ENCODE measurements at regions not wholly inside any gene's neighbourhood (a gene's known extent, or its start where the extent isn't known, plus 50 kb on each side); places are given as distances from the start of the nearest gene placed in this dataset.

DNA sequence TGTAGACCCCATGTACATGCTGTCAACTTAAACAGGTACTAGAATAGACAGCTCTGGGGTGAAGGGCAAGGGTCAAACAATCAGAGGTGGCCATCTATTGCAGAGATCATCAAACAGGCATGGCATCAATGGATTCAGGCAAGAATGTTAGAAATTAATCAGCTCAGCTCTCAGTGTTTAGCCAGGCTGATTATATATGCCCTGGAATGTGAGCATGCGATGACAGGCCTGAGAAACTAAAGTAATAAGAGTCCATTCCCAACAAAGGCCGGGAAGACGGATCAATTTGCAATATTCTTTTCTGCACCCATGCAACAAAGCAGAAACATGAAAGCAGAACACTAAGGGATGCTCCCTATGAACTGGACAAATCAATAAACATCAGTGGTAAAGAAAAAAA lies 380.5 kb upstream of the SPRED2 start:
- Histone ChIP-seq H3K36me3 (ENCODE audit: low read depth) (no peaks in the 10 kb centered on the region), H3K4me1 (ENCODE audit: insufficient read depth, poor library complexity, severe bottlenecking) (no peaks in the 10 kb centered on the region), H3K9me3 (ENCODE audit: severe bottlenecking) (peaks cover under 1% of the 10 kb centered on the region), H3K27me3 (ENCODE audit: insufficient read depth, poor library complexity, severe bottlenecking) (no peaks in the 10 kb centered on the region), H3K27ac (ENCODE audit: poor library complexity, severe bottlenecking) (no peak overlapping the region), H3K4me3 (ENCODE audit: severe bottlenecking) (no peak overlapping the region)
- DNase-seq (ENCODE audit: low spot score) (no peak), ATAC-seq (ENCODE audit: low read depth) (no peak)
- TF ChIP-seq CTCF (IDR thresholded peaks at IDR 0.05; ENCODE audit: poor library complexity, severe bottlenecking) = no peak

- H3K36me3 ChIP-seq (ENCODE audit: low read depth) = no peaks in the 10 kb centered on the region
Measured at GRCh38 chr2:65807942-65808341, 375.5 kb upstream of the SPRED2 start.

GRCh38 chr2:65804777-65805176 lies 372.4 kb upstream of the SPRED2 start:
- H3K27ac ChIP-seq (ENCODE audit: poor library complexity, severe bottlenecking) = no peak overlapping the region
- no peaks in the 10 kb centered on the region for H3K36me3 ChIP-seq (ENCODE audit: low read depth)
- no peak for DNase-seq (ENCODE audit: low spot score)
- no peak for ATAC-seq (ENCODE audit: low read depth)
- TF ChIP-seq CTCF (IDR thresholded peaks at IDR 0.05; ENCODE audit: poor library complexity, severe bottlenecking) = no peak
- H3K4me3 ChIP-seq (ENCODE audit: severe bottlenecking) = no peak overlapping the region
- H3K27me3 ChIP-seq (ENCODE audit: insufficient read depth, poor library complexity, severe bottlenecking) = no peaks in the 10 kb centered on the region
- H3K4me1 ChIP-seq (ENCODE audit: insufficient read depth, poor library complexity, severe bottlenecking) = no peaks in the 10 kb centered on the region
- H3K9me3 ChIP-seq (ENCODE audit: severe bottlenecking) = peaks cover 2% of the 10 kb centered on the region

More at GRCh38 chr2:65807942-65808341, 375.5 kb upstream of the SPRED2 start:
- no peak for DNase-seq (ENCODE audit: low spot score)
- ATAC-seq (ENCODE audit: low read depth) = no peak
- Histone ChIP-seq H3K27me3 (ENCODE audit: insufficient read depth, poor library complexity, severe bottlenecking) (no peaks in the 10 kb centered on the region), H3K4me1 (ENCODE audit: insufficient read depth, poor library complexity, severe bottlenecking) (no peaks in the 10 kb centered on the region), H3K27ac (ENCODE audit: poor library complexity, severe bottlenecking) (no peak overlapping the region), H3K9me3 (ENCODE audit: severe bottlenecking) (peaks cover 2% of the 10 kb centered on the region), H3K4me3 (ENCODE audit: severe bottlenecking) (no peak overlapping the region)
- TF ChIP-seq CTCF (IDR thresholded peaks at IDR 0.05; ENCODE audit: poor library complexity, severe bottlenecking) = no peak

GRCh38 chr2:65802298-65802942 lies 370.0 kb upstream of the SPRED2 start:
- DNase-seq (ENCODE audit: low spot score) = no peak
- no peaks in the 10 kb centered on the region for H3K36me3 ChIP-seq (ENCODE audit: low read depth)
- no peaks in the 10 kb centered on the region for H3K27me3 ChIP-seq (ENCODE audit: insufficient read depth, poor library complexity, severe bottlenecking)
- H3K9me3 ChIP-seq (ENCODE audit: severe bottlenecking) = no peaks in the 10 kb centered on the region
- no peaks in the 10 kb centered on the region for H3K4me1 ChIP-seq (ENCODE audit: insufficient read depth, poor library complexity, severe bottlenecking)
- no peak for TF ChIP-seq CTCF (IDR thresholded peaks at IDR 0.05; ENCODE audit: poor library complexity, severe bottlenecking)
- ATAC-seq (ENCODE audit: low read depth) = no peak
- H3K27ac ChIP-seq (ENCODE audit: poor library complexity, severe bottlenecking) = no peak overlapping the region
- no peak overlapping the region for H3K4me3 ChIP-seq (ENCODE audit: severe bottlenecking)

- ATAC-seq (ENCODE audit: low read depth) = no peak
- Histone ChIP-seq H3K4me1 (ENCODE audit: insufficient read depth, poor library complexity, severe bottlenecking) (no peaks in the 10 kb centered on the region), H3K36me3 (ENCODE audit: low read depth) (no peaks in the 10 kb centered on the region), H3K27me3 (ENCODE audit: insufficient read depth, poor library complexity, severe bottlenecking) (no peaks in the 10 kb centered on the region), H3K9me3 (ENCODE audit: severe bottlenecking) (no peaks in the 10 kb centered on the region), H3K27ac (ENCODE audit: poor library complexity, severe bottlenecking) (no peak overlapping the region), H3K4me3 (ENCODE audit: severe bottlenecking) (no peak overlapping the region)
- DNase-seq (ENCODE audit: low spot score) = no peak
- TF ChIP-seq CTCF (IDR thresholded peaks at IDR 0.05; ENCODE audit: poor library complexity, severe bottlenecking) = peak; percentile 34
Measured at GRCh38 chr2:65800998-65801397, 368.6 kb upstream of the SPRED2 start.

Data from RWPE2 (cell line).